ENCODE measurements at regions not wholly inside any gene's neighbourhood (a gene's known extent, or its start where the extent isn't known, plus 50 kb on each side); places are given as distances from the start of the nearest gene placed in this dataset.

GRCh38 chr13:103210348-103210747 lies 144.1 kb upstream of the SLC10A2 start:
- TF ChIP-seq CTCF (IDR thresholded peaks at IDR 0.05; ENCODE audit: poor library complexity) (no peak), EZH2 (IDR thresholded peaks at IDR 0.05; ENCODE audit: borderline replicate concordance) (no peak)

Data from hepatocyte (in vitro differentiated cells).